DND-41 (cell line): ENCODE measurements at regions not wholly inside any gene's neighbourhood (a gene's known extent, or its start where the extent isn't known, plus 50 kb on each side); places are given as distances from the start of the nearest gene placed in this dataset.

Experiments
- ATAC-seq: fragments of 200-7000 bp; cut with Tn5 transposase; 3 replicates; pipeline ENCODE4 v1.9.1; 2021; ENCODE audit warnings: low read depth; ENCODE audit not compliant: insufficient read depth
- DNase-seq: peaks from one replicate; pipeline ENCODE4 v3.0.0-alpha.2; 2020
- H2AFZ ChIP-seq: 2 replicates; pipeline ENCODE4 v1.6.0; 2012; ENCODE audit warnings: low read depth, low read length
- H3K27ac ChIP-seq: 2 replicates; pipeline ENCODE4 v1.5.1; 2012; ENCODE audit warnings: low read length, inconsistent platforms
- H3K27me3 ChIP-seq: fragments of 200-600 bp; sonication (generic); 2 replicates; pipeline ENCODE4 v1.6.0; 2012; ENCODE audit warnings: low read length, mild to moderate bottlenecking, inconsistent platforms; ENCODE audit not compliant: insufficient read depth, poor library complexity
- H3K36me3 ChIP-seq: 2 replicates; pipeline ENCODE4 v1.5.1; 2012; ENCODE audit warnings: low read length, inconsistent platforms; ENCODE audit not compliant: insufficient read depth
- H3K4me1 ChIP-seq: 2 replicates; pipeline ENCODE4 v1.5.1; 2012; ENCODE audit warnings: mild to moderate bottlenecking, low read length; ENCODE audit not compliant: insufficient read depth
- H3K4me2 ChIP-seq: 2 replicates; pipeline ENCODE4 v1.6.0; 2012; ENCODE audit warnings: mild to moderate bottlenecking, moderate library complexity, low read length, inconsistent platforms; ENCODE audit not compliant: insufficient read depth
- H3K4me3 ChIP-seq, 2 experiments: fragments of 200-600 bp in 1 of 2; shearing (Covaris generic) in 1 of 2; 2 replicates each; pipeline ENCODE4 v1.5.1; 2012 to 2016; ENCODE audit warnings: inconsistent platforms in 2 of 2, low read length in 2 of 2, mild to moderate bottlenecking in 2 of 2, low read depth in 1 of 2, moderate library complexity in 1 of 2
- H3K79me2 ChIP-seq: 2 replicates; pipeline ENCODE4 v1.6.0; 2012; ENCODE audit warnings: low read length, inconsistent platforms; ENCODE audit not compliant: insufficient read depth
- H3K9ac ChIP-seq: 2 replicates; pipeline ENCODE4 v1.6.0; 2012; ENCODE audit warnings: low read depth, mild to moderate bottlenecking, inconsistent platforms, low read length, moderate library complexity
- H3K9me3 ChIP-seq: 2 replicates; pipeline ENCODE4 v1.5.1; 2012; ENCODE audit warnings: low read length, moderate library complexity, mild to moderate bottlenecking, inconsistent platforms; ENCODE audit not compliant: insufficient read depth, severe bottlenecking
- H4K20me1 ChIP-seq: 2 replicates; pipeline ENCODE4 v1.6.0; 2012; ENCODE audit warnings: low read length; ENCODE audit not compliant: insufficient read depth
- CTCF ChIP-seq: IDR thresholded peaks from 2 replicates; pipeline ENCODE4 v1.5.1; 2012; ENCODE audit warnings: borderline replicate concordance, low read length, moderate library complexity, mild to moderate bottlenecking; ENCODE audit not compliant: poor library complexity, severe bottlenecking; ENCODE audit errors: extremely low read depth
- EZH2 ChIP-seq: IDR thresholded peaks from 3 replicates; pipeline ENCODE4 v1.6.1; 2012; ENCODE audit warnings: borderline replicate concordance, low read depth, mild to moderate bottlenecking, moderate library complexity, low read length, inconsistent platforms; ENCODE audit not compliant: severe bottlenecking

- Histone ChIP-seq H3K4me2 (no peak overlapping the region), H3K27me3 (no peaks in the 10 kb centered on the region), H3K4me3 (no peak overlapping the region), H3K9ac (no peak overlapping the region), H3K27ac (no peak overlapping the region), H3K9me3 (no peaks in the 10 kb centered on the region), H2AFZ (no peak overlapping the region), H3K79me2 (no peaks in the 10 kb centered on the region), H4K20me1 (no peaks in the 10 kb centered on the region), H3K36me3 (no peaks in the 10 kb centered on the region), H3K4me1 (no peaks in the 10 kb centered on the region)
- DNase-seq (no peak), ATAC-seq (no peak)
- no peak for TF ChIP-seq CTCF
- TF ChIP-seq EZH2 = no peak
Observed at GRCh38 chr11:115627666-115628460, 123.6 kb upstream of the CADM1 start.

DNA sequence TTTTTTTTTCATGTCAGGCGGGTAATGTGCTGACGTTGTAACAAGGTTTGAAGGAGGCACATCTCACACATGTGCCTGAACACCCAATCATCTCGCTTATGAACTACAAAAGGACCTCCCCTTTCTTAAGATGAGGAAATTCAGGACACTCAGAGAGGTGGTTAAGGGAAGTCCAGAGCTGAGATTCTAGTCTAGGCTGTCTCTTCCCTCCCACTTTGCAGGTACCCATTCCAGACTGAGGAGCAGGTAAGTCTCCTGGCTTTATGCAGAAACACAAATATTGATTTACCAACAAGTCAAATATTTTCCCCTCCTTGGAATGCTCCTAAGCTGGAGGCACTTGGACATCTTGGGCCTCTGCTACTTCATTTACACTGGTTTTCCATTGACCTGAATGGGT is 122.9 kb upstream of the CADM1 start:
- DNase-seq (no peak), ATAC-seq (no peak)
- H3K79me2 ChIP-seq = no peaks in the 10 kb centered on the region
- H3K4me3 ChIP-seq = no peak overlapping the region
- H3K9ac ChIP-seq = no peak overlapping the region
- H4K20me1 ChIP-seq = no peaks in the 10 kb centered on the region
- no peaks in the 10 kb centered on the region for H3K27me3 ChIP-seq
- no peak overlapping the region for H3K4me2 ChIP-seq
- H3K27ac ChIP-seq = no peak overlapping the region
- no peaks in the 10 kb centered on the region for H3K4me1 ChIP-seq
- no peak overlapping the region for H2AFZ ChIP-seq
- no peaks in the 10 kb centered on the region for H3K9me3 ChIP-seq
- TF ChIP-seq CTCF (no peak), EZH2 (no peak)
- H3K36me3 ChIP-seq = no peaks in the 10 kb centered on the region

- no peak for TF ChIP-seq EZH2
- TF ChIP-seq CTCF = no peak
- Histone ChIP-seq H3K79me2 (no peaks in the 10 kb centered on the region), H3K4me1 (no peaks in the 10 kb centered on the region), H3K9me3 (no peaks in the 10 kb centered on the region), H2AFZ (no peak overlapping the region), H3K27me3 (no peaks in the 10 kb centered on the region), H3K27ac (no peak overlapping the region), H4K20me1 (no peaks in the 10 kb centered on the region), H3K4me3 (no peak overlapping the region), H3K36me3 (no peaks in the 10 kb centered on the region), H3K4me2 (no peak overlapping the region), H3K9ac (no peak overlapping the region)
- ATAC-seq (no peak), DNase-seq (no peak)
Observed at GRCh38 chr11:115626414-115626813, 122.2 kb upstream of the CADM1 start.
